RWPE1 (cell line): ENCODE measurements at regions not wholly inside any gene's neighbourhood (a gene's known extent, or its start where the extent isn't known, plus 50 kb on each side); places are given as distances from the start of the nearest gene placed in this dataset.

Experiments used
- CTCF ChIA-PET: fragments of 350-600 bp; sonication (Branson Sonifier 250); formaldehyde crosslinking; extraction: SDS; loops from one replicate; lab custom pipeline; 2021; lab: Yijun Ruan, JAX
- POLR2A ChIA-PET: fragments of 400-600 bp; formaldehyde crosslinking; extraction: SDS; loops from one replicate; lab custom pipeline; 2020; ENCODE audit warnings: antibody characterized with exemption; ENCODE audit not compliant: low non-redundant PET; lab: Yijun Ruan, JAX
- DNase-seq: peaks from one replicate; pipeline ENCODE4 v3.0.0; 2012; ENCODE audit warnings: low spot score
- H3K27ac ChIP-seq: fragments of 450-650 bp; 2 replicates; pipeline ENCODE4 v1.5.1; 2017
- CTCF ChIP-seq: fragments of 450-650 bp; conservative IDR thresholded peaks from 2 replicates; pipeline ENCODE4 v1.5.1; 2017; ENCODE audit warnings: low read depth, mild to moderate bottlenecking

DNA sequence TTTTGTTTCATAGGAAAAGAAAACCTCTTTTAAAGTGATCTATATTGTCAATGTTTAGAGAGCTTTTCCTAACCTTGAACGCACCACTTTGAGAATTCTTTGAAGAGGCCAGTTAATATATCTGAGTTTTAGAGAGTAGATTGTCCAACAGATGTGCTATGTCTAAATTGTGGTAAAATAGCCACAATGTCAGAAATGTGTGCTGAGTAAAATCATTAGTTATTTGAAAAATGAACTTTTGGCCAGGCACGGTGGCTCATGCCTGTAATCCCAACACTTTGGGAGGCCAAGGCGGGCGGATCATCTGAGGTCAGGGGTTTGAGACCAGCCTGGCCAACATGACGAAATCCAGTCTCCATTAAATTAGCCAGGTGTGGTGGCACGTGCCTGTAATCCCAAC, 61.6 kb upstream of the KIAA1217 start:
- H3K27ac ChIP-seq: no peak overlapping the region
- DNase-seq: no peak
- ChIA-PET POLR2A (no interaction called here), CTCF (no interaction called here)
- no peak for TF ChIP-seq CTCF

DNA sequence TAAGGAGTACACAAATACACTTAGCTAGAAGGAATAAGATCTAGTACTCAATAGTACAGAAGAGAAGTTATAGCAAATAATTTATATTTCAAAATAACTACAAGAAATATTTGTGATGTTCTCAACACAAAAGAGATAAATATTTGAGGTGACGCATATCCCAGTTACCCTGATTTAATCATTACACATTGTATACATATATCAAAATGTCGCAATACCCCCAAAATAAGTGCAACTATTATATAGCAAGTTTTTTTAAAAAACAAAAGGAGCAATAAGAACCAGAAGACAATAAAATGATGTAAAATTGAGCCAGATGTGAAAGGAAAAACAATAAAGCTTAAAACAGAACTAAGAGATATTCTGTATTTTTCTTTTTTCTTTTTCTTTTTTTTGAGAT, 59.3 kb upstream of the KIAA1217 start:
- DNase-seq: no peak
- POLR2A ChIA-PET: no interaction called here
- no peak overlapping the region for H3K27ac ChIP-seq
- CTCF ChIA-PET: no interaction called here
- no peak for TF ChIP-seq CTCF

- CTCF ChIA-PET: no interaction called here
- TF ChIP-seq CTCF: no peak
- no peak for DNase-seq
- no peak overlapping the region for H3K27ac ChIP-seq
- POLR2A ChIA-PET: no interaction called here
These were observed 58.1 kb upstream of the KIAA1217 start for GRCh38 chr10:24150853-24151252.

DNA sequence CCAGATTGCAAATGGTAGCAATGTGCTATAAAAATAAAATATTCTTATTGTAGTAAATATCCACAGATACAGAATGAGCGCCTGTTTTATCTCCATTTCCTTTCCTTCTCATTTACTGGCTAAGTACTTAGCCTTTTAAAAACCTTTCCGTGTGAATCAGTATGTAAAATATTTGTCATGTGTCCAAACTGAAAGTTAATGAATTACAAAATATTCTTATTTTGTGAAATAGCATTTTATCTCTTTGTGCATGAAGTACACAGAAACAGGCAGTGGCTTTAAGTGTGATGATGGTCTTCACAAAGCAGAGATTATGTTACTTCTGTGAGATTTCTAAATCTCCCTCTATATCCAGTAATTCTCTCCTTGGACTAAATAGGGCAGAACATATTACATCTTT, 56.7 kb upstream of the KIAA1217 start:
- POLR2A ChIA-PET: no interaction called here
- CTCF ChIA-PET: no interaction called here
- H3K27ac ChIP-seq: no peak overlapping the region

DNA sequence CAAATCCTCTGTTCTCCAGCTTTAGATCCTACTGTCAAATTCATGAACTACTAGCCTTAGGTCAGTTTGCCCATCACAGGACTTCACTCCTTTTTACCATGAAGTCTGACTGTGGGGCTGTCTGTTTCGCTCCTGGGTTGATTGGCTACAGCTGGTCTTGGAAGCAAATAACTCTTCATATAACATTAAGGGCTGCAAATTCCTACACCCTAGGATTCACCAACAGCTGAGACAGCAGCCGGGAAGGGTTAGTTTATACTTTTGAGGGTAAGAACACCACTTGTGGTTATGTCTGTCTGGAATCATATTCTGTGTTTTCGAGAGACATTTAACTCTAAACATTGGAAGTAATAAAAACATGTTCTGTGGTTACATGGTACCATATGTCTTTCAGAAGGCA, 55.9 kb upstream of the KIAA1217 start:
- CTCF ChIA-PET: no interaction called here
- H3K27ac ChIP-seq: no peak overlapping the region
- POLR2A ChIA-PET: no interaction called here
- TF ChIP-seq CTCF: no peak
- DNase-seq: no peak

More for the DNA sequence above, 56.7 kb upstream of the KIAA1217 start:
- no peak for DNase-seq
- no peak for TF ChIP-seq CTCF

GRCh38 chr10:24153537-24153936, 55.4 kb upstream of the KIAA1217 start:
- no peak for DNase-seq
- ChIA-PET POLR2A (no interaction called here), CTCF (no interaction called here)

More at GRCh38 chr10:24153537-24153936, 55.4 kb upstream of the KIAA1217 start:
- no peak overlapping the region for H3K27ac ChIP-seq
- TF ChIP-seq CTCF: no peak
